CD1c-positive myeloid dendritic cell (primary cell): ENCODE measurements at regions not wholly inside any gene's neighbourhood (a gene's known extent, or its start where the extent isn't known, plus 50 kb on each side); places are given as distances from the start of the nearest gene placed in this dataset.

ENCODE experiments used
- DNase-seq: peaks from one replicate; pipeline ENCODE4 v3.0.0-alpha.2; 2016; ENCODE audit errors: extremely low spot score

DNA sequence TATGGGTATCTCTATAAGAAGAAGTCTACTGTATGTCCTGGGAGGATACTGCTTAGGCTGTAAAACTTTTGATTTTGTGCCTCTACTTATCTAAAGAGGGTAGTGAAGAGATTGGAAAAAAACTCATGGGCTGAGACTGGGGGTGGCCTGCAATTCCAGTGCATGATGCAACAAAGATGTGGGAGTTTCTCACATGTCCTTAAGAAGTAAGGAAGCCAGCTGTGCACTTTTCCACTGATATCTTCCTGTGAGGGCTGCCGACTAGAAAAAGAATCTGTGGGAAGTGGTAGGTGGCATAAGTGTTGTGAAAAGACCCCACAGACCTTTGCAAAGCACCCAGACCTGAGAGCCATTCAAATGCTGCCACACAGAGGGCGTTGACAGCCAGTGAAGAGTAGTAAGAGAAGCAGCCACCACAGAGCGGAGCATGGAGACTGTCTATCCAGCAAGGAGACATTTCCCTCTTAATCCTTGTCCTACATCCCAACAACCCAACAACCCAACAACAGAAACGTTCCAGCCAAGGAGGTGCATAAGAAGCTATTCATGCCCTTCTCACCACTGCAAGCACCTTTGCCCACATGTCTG lies 65.1 kb downstream of the PFDN4 start:
- no peak for DNase-seq

DNA sequence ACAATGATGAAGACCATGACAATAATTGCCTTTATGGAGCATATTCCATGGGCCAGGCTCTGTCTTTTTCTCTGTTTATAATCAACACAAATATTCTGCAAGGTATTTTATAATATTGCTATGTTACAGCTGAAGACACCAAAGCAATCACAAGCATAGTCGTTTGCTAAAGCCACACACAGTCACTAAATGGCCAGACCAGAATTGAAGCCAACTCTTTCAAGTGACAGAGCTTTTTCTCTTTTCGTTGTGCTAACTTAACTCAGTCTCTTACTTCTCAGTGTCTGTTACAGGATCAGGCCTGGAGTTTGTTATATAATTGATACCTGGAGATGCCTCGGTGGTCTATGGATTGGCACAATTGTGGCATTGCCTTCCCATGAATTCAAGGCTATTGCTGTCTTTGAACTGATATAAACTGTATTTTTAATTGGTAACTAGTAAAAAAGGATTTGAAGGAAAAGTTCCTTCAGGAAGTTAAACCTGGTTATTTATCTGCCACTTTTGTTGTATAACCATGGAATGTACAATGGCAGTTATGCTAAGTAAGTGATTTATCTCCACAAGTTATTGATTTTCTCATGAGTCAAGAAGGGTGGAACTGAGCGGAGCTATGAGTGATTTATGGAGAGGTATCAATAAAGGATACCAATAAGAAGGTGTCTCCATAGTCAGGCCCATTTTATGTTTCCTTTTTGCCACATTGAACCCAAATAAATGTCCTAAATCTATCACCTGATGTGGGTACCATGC lies 67.6 kb downstream of the PFDN4 start:
- DNase-seq = no peak

DNA sequence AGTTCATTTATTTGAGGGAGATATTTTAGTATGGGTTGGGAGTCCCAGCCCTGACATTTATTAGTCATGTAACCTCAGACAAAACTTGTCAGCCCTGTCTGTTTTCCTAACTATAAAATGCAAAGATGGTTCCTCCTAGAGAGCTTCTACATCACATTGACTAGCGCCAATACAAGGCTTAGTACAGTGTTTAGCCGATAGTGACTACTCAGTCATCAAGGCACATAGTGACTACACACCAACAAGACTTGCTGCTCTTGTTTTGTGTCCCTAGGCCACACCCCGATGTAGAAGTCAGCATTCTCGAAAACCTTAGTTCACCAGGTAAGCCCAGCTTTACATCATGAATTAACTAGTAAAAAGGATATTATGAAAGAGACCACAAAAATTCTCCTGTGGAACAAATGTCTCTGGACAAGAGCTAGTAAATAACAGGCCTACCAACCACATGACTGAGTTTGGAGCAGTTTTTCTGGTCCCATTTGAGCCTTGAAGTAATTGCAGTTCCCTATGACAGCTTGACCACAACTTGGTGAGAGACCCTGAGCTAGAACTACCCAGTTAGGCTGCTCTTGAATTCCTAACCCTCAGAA lies 68.8 kb downstream of the PFDN4 start:
- no peak for DNase-seq

DNA sequence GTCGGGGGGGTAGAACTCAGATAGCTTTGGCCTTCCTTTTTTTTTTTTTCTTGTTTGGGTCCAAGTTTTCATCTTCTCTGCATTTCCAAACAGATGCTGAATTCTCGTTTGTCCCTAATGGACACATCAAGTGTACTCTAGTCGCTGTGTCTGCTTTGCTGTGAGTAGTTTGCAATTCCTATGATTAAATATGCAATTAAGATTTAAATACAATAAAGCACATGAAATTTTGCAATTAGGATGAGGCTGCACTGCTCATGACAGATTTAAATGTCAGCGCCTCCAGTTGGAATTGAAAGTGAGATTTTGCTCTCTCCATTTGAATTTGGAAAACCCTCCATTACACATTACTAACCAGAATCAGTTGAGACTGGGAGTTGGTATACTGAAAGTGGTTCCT lies 70.4 kb downstream of the PFDN4 start:
- no peak for DNase-seq

DNA sequence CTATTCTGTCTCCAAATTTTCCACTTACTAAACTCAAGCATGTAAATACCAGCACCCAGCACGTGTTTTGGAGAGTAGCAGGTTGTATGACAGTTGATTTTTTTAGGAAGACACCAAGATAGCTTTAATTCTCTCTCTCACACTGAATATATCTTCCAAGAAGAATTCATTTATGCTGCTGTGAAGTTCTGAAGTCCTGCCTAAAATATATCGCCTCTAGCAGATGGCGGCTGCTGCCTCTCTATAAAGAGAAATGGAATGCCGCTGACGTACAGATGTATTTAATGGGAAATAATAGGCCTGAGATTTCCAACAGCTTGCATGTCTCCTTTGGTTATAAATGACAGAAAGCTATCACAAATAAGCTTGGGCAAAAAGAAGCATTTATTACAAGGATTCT lies 74.7 kb downstream of the PFDN4 start:
- DNase-seq = no peak

DNA sequence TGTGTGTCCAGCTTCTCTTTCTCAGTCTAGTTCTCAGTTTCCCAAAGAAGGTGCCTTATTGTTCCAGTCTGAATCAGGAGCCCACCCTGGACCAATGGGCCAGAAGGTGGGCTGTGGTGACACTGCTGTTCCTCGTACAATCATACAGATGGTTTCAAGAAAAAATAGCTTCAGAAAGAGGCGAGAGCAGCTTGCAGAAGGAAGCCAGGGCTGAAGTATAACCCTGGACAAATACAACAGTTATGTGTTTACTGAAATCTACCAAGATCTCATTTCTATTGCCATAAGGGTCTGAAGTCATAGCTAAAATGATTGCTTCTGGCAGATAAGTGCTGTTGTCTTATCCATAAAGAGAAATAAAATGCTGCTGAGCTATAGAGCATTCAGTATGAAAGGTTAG lies 75.4 kb downstream of the PFDN4 start:
- DNase-seq = no peak

DNA sequence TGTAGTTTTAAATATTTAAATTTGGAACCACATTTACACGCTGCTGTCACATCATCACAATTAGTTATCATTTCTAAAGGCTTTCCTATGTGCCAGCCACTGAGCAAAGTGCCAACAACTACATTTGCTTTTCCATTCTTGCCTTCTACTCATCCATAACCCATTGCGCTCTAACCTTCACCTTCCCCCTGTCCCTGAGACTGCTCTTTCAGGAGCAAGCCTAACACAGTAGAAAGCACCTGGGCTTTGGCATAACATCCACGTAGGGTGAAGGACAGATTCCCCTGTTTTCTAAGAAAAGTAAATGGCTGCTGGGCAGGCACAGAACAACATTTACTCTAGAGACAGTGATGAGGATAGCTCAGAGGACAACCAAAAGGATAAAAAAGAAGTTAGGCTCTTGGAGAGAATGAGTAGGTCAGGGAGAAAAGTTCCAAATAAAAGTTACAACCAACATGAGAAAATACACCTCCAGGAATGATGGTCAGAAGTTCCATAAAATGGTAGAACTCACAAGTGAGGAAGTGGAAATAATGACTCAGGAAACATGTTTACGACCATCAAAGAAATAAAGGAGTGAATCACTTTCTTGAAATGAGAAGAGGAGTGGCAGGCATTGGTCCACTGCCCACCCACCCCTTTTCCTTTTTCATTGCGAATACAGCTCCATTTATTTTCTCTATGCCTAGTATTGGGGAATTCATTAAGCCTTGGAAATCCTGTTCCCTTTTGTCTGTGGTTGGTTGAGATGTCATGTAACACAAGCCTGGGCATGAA lies 77.2 kb downstream of the PFDN4 start:
- no peak for DNase-seq

DNA sequence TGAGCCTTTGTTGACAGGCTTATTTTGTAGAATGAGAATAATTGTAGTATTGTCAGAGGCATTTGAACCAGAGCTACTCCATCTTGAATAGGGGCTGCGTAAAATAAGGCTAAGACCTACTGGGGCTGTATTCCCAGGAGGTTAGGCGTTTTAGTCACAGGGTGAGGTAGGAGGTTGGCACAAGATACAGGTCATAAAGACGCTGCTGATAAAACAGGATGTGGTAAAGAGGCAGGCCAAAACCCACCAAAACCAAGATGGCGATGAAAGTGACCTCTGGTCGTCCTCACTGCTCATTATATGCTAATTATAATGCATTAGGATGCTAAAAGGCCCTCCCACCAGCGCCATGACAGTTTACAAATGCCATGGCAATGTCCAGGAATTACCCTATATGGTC lies 82.7 kb downstream of the PFDN4 start:
- DNase-seq = no peak

DNA sequence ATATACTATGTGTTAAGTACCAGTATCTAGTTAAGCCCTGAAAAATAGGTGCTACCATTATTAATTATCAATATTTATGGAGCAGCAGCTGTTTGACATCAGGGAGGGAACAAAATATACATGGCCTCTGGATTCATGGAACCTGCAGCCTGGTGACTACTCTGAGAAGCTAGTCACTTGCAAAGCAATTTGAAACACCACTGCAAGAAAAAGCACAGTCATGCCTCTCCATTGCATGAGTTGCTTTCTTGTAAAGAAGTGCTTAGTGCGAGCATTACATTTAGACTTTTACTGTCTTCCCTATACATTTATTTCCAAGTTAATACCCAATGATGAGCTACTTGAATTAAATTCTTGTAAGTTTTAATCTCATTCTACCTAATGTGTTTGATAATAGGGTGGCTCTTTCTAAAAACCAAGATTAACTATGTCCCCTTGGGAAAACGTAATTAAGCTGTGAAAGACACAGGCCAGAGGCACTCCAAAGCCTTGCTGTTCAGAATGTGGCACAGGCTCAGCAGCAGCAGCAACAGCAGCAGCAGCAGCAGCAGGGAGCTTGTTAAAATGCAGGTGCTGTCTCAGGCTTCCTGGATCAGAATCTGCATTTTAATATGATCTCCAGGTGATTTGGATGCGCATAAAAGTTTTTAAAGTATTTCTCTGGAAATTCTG lies 83.6 kb downstream of the PFDN4 start:
- no peak for DNase-seq

DNA sequence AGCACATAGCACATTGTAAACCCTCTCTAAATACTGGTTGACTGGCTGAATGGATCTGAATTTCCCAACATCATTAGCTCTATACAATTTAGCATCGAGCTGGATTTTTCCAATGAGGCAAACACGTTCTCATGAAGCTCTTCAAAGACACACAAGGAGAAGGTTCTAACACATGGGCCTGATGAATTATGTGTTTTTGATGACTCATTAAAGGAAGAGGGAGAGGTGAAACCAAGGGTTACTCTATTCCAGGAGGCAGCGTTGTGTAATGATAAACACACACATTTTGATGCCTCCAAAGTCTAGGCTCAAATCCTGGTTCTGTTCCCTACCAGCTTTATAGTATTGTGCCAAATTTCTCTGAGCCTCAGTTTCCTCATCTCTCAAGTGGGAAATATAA lies 84.3 kb downstream of the PFDN4 start:
- no peak for DNase-seq

DNA sequence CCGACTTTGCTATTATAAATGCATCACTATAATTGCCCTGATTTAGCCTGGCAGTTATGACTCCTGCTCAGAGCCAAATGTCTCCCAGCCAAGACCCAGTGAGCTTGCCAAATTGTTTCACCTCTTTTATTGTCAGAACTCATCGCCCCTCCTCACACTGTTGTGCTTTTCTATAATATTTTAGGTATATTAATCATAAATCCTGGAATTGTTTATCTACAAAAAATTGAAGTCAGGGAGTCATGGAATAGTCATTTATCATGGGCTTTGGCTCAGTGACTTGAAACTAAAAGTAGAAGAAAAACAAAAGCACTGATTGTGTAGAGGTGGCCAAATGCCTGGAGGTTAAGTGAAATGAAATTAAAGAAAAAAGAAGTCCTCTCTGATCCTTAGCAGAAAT lies 85.6 kb downstream of the PFDN4 start:
- DNase-seq = no peak

DNA sequence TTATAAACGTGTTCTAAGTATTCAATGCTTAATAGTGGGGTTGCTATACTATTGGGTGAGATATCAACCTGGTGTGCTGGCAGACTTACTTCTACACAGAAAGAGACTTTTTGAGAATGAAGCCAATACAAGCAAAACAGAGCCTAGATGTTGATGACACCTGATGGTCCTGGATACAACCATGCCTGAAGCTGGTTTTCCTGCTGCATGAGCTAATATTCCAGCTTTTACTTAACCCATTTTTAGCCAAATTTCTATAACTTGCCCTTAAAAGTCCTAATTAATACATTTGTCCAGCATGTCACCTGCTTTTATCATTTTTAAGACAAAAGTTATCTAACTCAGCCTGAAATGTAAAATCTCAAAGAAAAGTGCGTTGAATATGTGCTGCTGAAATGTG lies 86.2 kb downstream of the PFDN4 start:
- DNase-seq = no peak

DNA sequence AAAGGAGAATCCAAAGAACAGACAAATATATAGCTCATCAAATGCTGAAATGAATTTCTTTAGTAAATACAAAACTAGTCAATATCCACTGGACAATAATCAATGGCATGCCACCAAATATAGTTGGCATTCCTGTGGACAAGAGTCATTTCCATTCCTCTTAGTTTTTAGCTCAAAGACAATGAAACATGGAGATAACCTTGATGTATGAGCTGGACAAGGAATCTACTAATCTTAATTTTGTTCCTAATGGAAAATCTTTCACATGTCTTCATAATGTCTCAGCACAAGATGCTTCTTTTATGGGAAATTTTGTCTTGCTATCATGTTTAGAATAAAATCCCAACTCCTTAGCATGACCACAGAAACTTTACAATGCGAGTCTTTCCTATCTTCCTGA lies 87.8 kb downstream of the PFDN4 start:
- no peak for DNase-seq

DNA sequence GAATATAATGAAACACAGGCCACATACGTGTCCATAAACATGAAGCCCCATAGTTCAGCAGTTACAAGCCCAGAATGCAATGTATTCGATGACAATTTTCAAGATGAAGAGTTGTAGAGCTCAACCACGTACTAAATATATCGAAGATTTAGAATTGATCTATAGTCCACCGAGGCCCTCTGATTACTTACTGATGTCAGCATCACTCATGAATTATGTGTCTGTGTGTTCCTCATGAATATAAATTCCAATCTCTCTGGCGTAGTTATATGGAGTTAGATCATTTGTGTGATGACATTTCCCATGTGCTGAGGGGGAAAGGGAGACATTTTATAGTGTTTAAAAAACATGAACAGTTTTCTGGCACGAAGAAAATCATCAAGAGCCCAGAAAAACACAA lies 97.5 kb downstream of the PFDN4 start:
- no peak for DNase-seq

DNA sequence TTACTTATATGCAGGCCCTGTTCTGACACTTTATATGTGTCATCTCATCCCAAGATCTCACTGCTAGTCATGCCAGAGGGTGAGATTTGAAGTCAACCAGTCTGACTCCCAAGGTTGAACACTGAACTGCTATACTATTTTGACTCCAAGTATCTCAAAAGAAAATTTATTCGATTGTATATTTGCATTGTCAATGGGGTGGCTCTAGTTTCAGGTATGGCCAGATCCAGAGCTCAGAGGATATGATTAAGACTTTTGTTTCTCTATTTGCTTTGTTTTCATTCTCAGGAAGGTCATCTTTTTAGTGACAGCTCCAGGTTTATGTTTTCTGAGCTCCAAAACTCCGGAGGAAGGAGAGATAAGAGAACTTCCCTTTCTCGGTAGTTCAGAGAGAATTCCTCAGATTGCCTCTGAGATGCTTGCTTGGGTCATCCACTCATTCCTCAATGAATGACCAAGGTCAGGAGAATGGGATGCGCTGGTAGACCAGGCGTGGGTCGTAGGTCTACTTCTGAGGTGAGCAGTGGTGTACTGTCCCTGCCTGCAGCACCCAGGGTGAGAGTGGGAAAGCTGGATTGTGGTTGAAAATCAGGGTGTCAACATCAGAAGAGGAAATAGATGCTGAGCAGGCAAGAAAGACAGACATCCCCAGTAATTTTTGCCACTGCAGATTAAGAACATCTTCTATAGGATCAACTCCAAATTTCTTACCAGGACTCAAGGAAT lies 99.3 kb downstream of the PFDN4 start:
- DNase-seq = no peak

DNA sequence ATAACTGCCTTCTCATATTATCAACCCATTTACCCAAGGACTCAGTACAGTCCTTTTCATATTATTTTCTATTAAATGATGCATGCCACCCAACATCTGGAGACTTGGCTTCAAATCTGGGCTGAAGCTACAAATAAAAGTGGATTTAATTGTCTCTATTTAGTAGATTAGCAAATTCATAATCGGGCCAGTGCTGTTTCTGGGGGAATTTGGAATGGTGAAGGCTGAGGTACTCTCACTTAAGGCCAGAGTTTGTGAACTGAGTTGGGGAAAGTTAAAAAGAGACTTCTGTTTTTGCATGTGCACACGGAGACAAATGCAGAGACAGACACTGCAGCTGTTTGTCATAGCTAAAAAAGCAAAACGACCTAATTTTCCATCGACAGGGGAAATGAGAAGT lies 100.9 kb downstream of the PFDN4 start:
- DNase-seq = no peak

DNA sequence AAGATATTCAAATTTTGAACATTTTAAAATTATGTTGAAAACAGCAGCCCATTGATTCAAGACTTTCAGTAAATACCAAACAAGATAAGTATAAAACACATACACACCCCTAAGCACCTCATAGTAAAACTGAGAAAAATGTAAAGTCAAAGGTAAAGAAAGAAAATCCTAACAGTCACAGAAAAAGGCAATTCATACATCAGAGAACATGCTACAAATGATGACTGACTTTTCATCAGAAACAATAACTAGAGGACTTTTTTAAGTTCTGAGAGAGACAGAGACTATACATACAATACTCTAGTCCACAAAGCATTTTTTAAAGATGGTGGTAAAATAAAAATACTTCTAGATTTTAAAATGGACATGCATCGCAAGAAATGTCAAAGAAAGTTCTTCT lies 111.0 kb downstream of the PFDN4 start:
- no peak for DNase-seq

DNA sequence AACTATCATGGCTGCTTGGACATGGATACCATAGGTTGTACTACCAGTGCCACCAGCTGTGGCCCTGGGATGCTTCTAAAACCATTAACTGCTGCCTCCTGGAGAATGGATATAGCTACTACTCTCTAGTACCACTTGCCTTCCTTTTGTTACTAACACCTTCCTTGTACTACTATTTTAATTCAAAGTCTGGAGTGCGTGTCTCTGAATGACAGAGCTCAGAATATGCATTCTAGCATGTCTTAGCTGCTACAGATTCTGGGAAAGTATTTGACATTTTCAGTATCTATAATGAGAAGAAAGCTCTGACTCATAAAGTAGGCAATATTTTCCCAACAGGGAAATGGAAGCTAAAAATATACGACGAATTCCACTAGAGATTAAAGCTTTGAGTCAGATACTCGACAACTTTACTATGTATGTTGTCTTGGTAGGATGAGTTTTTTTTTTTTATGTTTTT lies 112.3 kb downstream of the PFDN4 start:
- DNase-seq = no peak

DNA sequence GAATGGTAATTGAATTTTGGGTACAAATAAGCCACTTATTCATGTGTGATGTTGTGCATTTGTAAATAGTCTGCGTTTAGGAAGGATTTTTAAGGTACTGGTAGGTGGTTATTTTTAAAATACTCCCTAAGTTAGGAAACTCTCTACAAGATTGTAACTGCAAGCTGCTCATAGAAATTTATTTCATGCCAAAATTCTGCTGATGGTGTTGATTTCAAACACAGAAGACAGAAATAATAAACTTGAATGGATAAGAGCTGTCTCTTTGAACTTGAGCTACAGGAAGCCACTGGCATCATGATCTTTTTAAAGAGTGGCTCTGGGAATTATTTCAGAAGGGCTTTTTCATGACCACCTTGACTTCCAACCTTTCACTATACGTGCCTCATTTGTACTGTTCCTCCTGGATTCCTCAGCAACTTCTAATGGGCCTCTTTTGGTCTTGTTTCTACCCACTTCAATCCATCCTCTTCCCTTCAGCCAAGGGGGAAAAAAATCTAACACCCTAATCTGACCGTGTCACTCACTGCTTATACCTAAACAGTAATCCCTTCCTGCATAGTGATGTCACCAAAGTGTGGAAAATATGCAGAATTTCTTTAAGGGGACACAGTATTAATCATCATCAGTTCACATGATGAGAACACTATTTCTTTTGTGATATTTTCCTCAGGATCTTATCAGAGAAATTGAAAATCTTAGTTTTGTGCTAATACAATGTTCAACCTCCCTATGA lies 113.6 kb downstream of the PFDN4 start:
- no peak for DNase-seq

DNA sequence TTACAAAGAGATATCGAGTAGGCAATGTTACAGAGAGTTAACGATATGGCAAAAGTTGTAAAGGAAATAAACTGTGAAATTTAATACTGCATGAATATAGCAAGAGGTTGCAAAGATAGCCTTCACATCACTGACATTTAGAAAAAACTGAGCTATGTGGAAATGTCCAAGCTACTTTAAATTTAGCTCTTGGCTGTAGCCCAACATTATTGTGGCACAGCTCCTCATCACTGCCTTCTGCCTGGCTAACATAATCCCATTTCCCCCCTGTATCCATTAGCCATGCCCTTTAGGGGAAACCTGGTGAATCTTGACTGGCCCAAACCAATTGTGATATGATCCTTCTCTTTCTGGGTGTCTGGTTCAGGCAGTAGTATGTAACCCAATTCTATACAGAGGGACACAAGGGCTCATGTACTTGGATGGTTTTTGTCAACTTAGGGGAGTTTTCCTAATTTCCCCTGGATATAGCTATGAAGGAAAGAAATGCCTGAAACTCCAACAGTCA lies 115.4 kb downstream of the PFDN4 start:
- DNase-seq = no peak

DNA sequence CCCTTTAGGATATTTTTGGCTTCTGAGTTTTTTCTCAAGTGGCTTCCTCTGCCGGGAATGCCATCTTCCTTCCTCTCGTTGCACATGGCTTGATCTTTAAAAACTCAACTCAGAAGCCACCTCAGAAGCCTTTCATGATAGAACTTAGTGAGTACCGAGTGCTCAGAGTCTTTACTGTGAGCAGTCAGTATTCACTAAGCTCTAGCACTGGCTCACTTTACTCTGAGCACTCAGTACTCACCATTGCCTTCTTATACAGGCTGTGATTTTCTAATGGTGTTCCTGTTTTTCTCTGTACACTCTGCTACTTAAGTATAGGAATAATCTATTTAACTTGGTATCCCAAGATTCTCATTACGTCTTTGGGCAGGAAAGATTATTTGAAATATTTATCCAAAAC lies 116.2 kb downstream of the PFDN4 start:
- no peak for DNase-seq
